ENCODE measurements at regions not wholly inside any gene's neighbourhood (a gene's known extent, or its start where the extent isn't known, plus 50 kb on each side); places are given as distances from the start of the nearest gene placed in this dataset.

DNA sequence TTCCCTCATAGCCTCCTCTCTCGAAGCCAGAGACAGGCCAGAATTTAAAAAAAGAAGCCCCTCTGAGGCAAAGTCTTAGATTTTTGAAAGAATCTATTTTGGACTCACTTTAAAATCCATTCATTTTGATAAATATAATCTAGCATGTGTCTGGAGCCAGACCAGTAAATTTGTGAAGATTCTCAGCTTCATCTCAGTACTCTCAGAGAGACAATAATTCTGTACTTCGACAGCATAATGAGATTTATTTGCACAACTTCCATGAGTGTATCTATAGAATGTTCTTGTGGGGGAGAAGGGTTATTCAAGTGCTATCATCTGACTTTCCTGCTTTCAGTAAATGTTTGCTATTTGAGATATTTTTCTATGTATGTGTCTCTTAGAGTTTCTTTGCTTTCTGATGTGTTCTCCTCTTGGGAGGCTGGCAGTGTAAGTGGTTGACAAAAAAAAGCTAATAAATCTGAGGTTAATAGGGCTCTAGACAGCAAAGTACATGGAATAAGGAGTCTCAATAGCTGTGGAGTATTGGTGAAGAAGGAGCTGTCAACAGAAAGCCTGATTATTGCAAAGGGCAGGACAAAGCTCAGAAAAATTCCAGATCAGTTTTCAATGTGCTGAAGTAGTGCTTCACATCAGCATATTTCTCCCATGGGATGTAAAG is 223.0 kb downstream of the PTBP2 start:
- ATAC-seq (peak in 1 of 2 donors; percentile 58), DNase-seq (no peak)
- TF ChIP-seq, protein P1, sequence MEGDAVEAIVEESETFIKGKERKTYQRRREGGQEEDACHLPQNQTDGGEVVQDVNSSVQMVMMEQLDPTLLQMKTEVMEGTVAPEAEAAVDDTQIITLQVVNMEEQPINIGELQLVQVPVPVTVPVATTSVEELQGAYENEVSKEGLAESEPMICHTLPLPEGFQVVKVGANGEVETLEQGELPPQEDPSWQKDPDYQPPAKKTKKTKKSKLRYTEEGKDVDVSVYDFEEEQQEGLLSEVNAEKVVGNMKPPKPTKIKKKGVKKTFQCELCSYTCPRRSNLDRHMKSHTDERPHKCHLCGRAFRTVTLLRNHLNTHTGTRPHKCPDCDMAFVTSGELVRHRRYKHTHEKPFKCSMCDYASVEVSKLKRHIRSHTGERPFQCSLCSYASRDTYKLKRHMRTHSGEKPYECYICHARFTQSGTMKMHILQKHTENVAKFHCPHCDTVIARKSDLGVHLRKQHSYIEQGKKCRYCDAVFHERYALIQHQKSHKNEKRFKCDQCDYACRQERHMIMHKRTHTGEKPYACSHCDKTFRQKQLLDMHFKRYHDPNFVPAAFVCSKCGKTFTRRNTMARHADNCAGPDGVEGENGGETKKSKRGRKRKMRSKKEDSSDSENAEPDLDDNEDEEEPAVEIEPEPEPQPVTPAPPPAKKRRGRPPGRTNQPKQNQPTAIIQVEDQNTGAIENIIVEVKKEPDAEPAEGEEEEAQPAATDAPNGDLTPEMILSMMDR (IDR thresholded peaks at IDR 0.05): no peak
- intact Hi-C loops (cut with DNase I): no loop called here
- Histone ChIP-seq H3K9me3 (no peaks in the 10 kb centered on the region), H3K36me3 (no peaks in the 10 kb centered on the region), H3K4me1 (no peaks in the 10 kb centered on the region), H3K27ac (no peak overlapping the region), H3K27me3 (ENCODE audit: low read depth) (no peaks in the 10 kb centered on the region), H3K4me3 (no peak overlapping the region)

DNA sequence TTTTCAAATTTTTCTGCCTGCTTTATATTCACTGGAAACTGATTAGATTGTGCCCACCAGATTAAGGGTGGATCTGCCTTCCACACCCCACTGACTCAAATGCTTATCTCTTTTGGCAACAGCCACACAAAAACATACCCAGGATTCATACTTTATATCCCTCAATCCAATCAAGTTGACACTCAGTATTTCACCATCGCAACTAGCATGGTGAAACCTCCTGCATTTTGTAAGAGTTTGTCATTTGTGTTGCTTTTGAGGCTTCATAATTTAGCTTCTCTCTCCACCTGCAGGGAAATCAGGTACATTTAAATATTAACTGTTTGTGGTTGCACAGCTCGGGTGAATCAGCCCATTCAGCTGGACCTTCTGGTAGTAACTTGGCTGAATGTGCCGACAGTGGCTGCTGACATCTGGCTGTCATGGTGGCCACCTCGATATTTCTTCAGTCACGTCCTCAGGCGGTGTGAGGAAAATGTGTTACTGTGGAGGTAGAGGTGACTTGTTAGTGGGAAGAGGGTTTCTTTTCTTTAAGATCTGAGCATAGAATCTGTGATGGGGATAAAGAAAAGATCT is 224.0 kb downstream of the PTBP2 start:
- Histone ChIP-seq H3K36me3 (no peaks in the 10 kb centered on the region), H3K27me3 (ENCODE audit: low read depth) (no peaks in the 10 kb centered on the region), H3K4me1 (no peaks in the 10 kb centered on the region), H3K4me3 (no peak overlapping the region), H3K9me3 (no peaks in the 10 kb centered on the region), H3K27ac (no peak overlapping the region)
- TF ChIP-seq, protein P1 (IDR thresholded peaks at IDR 0.05): no peak
- ATAC-seq (no peak), DNase-seq (no peak)
- intact Hi-C loops (cut with DNase I): no loop called here

DNA sequence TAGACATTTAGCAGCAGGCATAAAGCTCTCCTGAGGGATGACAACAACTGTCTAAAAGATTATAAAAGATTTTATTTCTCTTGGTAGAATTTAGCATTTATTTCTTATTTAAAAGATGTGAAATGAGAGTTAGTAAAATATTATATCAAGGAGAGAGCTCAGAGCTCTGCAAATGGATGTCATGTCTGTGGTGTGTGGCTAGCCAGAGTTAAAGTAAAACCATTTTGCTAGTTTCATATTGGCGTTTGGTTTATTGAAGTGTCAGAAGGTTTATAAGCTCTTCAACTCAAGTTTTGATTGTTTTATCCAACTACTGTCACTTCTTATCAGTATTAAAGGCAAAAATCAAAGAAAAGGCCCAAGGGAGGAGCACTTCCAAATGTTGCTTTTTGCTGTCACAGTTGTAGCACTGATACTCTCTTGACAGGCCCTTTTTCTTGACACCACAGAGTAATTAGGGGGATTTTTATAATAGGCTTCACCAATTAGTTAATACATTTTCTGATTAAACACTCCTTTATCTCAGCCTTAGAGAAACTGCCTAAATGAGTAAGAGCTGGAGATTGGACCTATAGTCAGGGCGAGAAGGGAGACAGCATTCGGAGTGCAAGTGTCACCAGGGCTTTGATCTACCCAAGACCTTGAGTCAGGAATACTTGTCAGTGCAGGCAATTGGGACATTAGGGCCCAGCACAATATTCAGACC is 233.9 kb downstream of the PTBP2 start:
- ATAC-seq: no peak
- Histone ChIP-seq H3K4me1 (no peaks in the 10 kb centered on the region), H3K4me3 (no peak overlapping the region), H3K27ac (no peak overlapping the region), H3K27me3 (ENCODE audit: low read depth) (no peaks in the 10 kb centered on the region), H3K36me3 (no peaks in the 10 kb centered on the region), H3K9me3 (no peaks in the 10 kb centered on the region)
- TF ChIP-seq, protein P1 (IDR thresholded peaks at IDR 0.05): no peak
- intact Hi-C loops (cut with DNase I): no loop called here
- no peak for DNase-seq

DNA sequence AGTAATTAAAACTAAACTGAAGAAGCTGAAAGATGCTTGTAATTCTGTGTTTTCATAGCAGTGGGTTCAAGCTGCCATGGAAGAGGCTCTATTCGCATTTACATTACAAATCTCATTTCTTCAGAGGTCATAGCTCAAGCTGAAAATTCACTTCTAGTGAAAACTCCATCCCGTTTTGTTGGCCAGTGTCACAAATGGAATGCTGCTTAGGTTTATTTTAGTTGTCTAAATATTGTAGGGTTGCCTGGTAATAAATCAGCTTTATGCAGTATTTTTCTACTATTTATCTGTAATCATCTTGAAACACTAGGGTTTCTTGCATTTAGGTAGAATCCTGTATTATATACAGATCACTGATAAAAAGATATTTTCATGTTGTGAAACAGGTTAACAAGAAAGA is 240.6 kb downstream of the PTBP2 start:
- TF ChIP-seq, protein P1 (IDR thresholded peaks at IDR 0.05): no peak
- H3K27ac ChIP-seq: no peak overlapping the region
- no peaks in the 10 kb centered on the region for H3K9me3 ChIP-seq
- peaks cover 10% of the 10 kb centered on the region for H3K4me1 ChIP-seq
- ATAC-seq (no peak), DNase-seq (no peak)
- H3K27me3 ChIP-seq (ENCODE audit: low read depth): no peaks in the 10 kb centered on the region
- H3K36me3 ChIP-seq: no peaks in the 10 kb centered on the region
- intact Hi-C loops (cut with DNase I): no loop called here
- H3K4me3 ChIP-seq: no peak overlapping the region

DNA sequence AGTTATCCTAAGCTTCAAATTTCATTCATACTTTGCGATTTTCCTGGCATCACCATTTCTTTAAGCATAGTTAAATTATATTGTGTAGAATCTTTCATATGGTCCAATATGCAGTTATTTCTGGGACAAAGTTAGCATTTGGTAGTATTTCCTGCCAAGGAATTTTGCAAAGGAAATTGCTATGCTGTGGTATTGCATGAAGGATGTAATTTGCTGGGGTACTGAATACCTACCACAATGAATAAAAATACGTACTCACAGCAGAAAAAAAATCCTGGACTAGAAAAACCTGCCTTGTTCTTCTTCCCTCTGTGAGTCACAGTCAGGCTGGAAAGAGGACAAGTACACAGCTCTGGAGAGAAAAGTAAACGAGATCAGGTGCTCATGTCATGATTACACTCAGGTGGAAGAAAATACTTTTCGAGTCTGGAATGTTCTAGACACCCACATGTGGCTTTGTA is 241.2 kb downstream of the PTBP2 start:
- Histone ChIP-seq H3K9me3 (no peaks in the 10 kb centered on the region), H3K27me3 (ENCODE audit: low read depth) (no peaks in the 10 kb centered on the region), H3K36me3 (no peaks in the 10 kb centered on the region), H3K4me3 (no peak overlapping the region), H3K27ac (no peak overlapping the region), H3K4me1 (peaks cover 10% of the 10 kb centered on the region)
- intact Hi-C loops (cut with DNase I): no loop called here
- DNase-seq (no peak), ATAC-seq (peak; percentile 76 to 93)
- TF ChIP-seq, protein P1 (IDR thresholded peaks at IDR 0.05): no peak

All from lower lobe of right lung (tissue), 2 donors.